Transverse colon (tissue), 4 donors: ENCODE measurements at regions not wholly inside any gene's neighbourhood (a gene's known extent, or its start where the extent isn't known, plus 50 kb on each side); places are given as distances from the start of the nearest gene placed in this dataset.

Experiments
- CTCF ChIP-seq, 5 experiments: fragments of 200-600 bp in 3 of 5; fragments of 450-650 bp in 2 of 5; sonication (generic) in 3 of 5; IDR thresholded peaks; 1 replicate in 2 of 5; 2 replicates in 3 of 5; pipeline ENCODE4 v1.5.1; 2016 to 2017; ENCODE audit warnings: antibody characterized with exemption in 5 of 5, inconsistent platforms in 3 of 5, mild to moderate bottlenecking in 2 of 5, moderate library complexity in 1 of 5
- EP300 ChIP-seq: sonication (generic); formaldehyde crosslinking; IDR thresholded peaks from one replicate; pipeline ENCODE4 v1.6.1; 2017; ENCODE audit warnings: antibody characterized with exemption, low read depth
- POLR2AphosphoS5 ChIP-seq, 3 donors: sonication (generic); formaldehyde crosslinking; IDR thresholded peaks; one replicate each; pipeline ENCODE4 v1.6.1; 2016; ENCODE audit warnings: antibody characterized with exemption in 3 of 3

GRCh38 chr13:78138756-78139155 is 220.1 kb upstream of the EDNRB start:
- TF ChIP-seq CTCF (IDR thresholded peaks at IDR 0.05) (no peak), POLR2AphosphoS5 (IDR thresholded peaks at IDR 0.05) (no peak), EP300 (no peak)
